ENCODE measurements at regions not wholly inside any gene's neighbourhood (a gene's known extent, or its start where the extent isn't known, plus 50 kb on each side); places are given as distances from the start of the nearest gene placed in this dataset.
"Not testable (repeated sequence)": the region's sequence is repeated elsewhere in the genome, so short reads cannot be mapped to it uniquely, and the experiment has no call there.

- no peak for DNase-seq
Measured at GRCh38 chr18:67132919-67133318, 383.6 kb downstream of the DSEL start.

DNA sequence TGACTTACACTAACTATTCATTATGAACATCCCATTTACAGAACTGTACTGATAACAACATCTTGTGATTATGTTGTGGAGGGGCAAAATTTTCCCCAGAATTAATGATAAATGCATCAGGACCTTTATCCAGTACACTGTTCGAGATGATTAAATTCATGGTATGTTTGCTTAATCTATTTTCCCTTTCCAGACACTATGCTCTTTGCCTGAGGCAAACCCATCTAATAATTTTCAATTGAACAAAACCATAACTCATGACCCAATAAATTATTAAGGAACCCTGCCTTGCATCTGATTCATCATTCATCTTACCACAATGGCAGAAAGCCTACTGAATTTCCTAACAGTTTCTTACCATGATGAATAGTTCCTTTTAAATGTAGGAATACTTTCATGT is 385.0 kb downstream of the DSEL start:
- DNase-seq, result no peak

DNA sequence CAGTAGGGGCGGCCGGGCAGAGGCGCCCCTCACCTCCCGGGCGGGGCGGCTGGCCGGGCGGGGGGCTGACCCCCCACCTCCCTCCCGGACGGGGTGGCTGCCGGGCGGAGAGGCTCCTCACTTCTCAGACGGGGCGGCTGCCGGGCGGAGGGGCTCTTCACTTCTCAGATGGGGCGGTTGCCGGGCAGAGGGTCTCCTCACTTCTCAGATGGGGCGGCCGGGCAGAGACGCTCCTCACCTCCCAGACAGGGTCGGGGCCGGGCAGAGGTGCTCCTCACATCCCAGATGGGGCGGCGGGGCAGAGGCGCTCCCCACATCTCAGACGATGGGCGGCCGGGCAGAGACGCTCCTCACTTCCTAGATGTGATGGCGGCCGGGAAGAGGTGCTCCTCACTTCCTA is 389.8 kb downstream of the DSEL start:
- DNase-seq, result not testable (repeated sequence)

GRCh38 chr18:67123901-67124300 is 392.6 kb downstream of the DSEL start:
- DNase-seq, result no peak

GRCh38 chr18:67117804-67118203 is 398.7 kb downstream of the DSEL start:
- DNase-seq, result no peak

DNA sequence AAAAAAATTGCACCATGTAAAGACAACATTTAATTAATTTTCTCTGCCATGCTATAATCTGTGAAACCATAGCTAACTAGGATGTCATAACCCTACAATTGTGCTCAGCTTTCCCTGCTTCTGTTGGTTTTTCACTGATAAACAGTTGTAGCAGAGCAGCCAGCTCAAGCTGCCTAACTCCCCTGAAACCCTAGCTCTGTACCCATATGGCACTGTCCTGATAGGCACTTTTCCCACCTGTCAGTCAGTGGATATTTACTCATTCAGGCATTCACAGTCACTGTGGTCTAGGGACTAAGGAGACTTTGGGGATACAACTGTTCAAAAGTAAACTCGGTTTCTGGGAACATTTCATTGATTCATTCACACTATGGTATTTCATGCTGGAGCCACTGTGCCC is 407.0 kb downstream of the DSEL start:
- no peak for DNase-seq

DNA sequence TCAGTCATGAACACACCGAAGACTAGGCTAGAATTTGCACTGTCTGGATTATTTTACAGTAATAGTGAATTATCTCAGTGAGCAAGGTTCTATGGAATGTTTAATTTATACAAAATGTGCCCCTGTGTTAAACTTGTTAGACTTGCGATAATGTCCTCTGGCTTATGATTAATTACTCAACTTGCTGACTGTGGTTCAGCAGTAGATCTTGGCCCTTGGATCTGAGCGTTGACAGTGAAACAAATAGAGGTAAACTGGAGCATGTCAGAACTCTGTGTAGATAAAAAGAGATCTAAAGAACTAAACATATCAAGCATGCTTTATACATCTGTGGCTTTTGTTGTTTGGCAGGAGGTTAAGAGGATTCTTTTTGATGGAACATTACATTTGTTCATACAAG is 407.6 kb downstream of the DSEL start:
- no peak for DNase-seq

DNA sequence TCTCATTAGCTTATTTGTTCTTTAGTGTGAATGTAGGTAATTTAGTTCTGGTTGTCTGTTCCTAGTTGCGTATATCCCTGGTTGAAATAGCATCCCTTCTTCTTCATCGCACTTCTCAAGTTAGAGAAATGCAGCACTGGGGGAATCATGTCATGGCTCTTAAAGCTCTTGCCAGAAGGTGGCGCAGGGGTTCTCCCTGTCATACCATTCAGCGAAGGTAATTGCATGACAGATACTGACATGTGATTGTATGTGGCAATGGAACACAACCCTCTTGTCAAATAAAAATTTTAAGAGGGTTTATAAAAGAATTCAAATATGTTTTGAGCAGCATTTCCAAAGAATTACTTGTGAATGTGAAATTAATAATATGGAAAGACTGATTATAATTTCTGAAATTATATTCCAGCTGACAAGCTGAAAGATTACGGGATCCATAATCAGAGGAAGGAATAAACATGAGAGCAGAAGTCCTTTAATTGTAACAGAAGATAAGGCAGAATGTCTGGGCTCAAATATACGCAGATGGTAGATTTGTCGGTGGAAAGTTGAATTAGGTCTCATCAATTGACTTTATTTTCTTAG is 411.7 kb downstream of the DSEL start:
- peak; percentile 30 for DNase-seq

DNA sequence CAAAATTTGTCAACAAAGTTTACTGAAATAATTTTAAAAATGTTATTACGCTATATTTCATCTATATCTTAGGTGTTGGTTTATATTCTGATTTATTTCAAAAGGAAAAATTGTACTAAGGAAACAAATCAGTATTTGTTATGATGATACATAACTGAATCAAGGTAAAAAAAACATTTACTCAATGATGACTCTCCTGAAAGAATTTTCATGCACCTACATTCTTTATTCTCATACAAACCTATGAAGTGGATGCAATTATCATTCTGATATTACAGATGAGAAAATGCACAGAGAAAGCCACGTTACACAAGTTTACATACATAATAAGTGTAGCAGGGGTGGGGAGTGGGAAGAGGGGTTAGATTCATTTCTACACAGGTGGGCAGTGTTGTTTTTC is 422.4 kb downstream of the DSEL start:
- DNase-seq, result no peak

DNA sequence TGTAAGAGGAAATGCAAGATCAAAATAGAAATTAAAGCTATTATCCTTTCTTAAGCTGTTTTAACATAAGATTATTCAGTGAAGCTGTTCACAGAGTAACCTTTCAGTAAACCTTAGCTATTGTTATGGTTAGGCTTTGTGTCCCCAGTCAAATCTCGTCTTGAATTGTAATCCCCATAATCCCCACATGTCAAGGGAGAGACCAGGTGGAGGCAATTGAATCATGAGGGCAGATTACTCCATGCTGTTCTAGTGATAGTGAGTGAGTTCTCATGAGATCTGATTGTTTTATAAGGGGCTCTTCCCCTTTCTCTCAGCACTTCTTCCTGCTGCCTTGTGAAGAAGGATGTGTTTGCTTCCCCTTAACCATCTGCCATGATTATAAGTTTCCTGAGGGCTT is 424.4 kb downstream of the DSEL start:
- no peak for DNase-seq

DNA sequence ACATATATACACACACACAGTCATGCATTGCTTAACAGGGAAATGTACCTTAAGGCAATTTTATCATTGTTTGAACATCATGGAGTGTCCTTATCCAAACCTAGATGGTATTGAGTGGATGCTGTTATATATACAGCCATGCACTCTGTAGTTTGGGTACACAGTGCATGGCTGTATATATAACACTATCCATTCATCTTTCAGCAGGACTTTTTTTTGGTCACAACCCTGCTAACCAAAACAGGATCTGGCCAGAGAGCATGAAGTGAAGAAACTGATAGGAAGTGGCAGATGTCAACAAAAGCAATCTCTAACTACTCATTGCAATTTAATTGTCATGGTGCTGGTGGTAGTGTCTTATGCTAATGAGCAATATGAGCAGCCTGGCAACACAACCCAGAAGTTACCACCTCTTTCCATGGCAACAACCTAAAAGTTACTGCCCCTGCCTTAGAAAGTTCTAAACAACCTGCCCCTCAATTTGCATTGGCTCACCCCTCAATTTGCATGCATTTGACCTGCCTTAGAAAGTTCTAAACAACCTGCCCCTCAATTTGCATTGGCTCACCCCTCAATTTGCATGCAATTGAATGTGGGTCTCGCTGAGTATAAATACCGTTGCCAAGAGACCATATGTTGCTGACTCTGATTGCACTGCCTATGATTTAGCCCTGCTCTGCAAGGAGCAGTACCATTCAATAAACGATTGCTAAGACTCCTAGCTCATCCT is 434.9 kb downstream of the DSEL start:
- no peak for DNase-seq

- no peak for DNase-seq
Measured at GRCh38 chr18:67080601-67081000, 435.9 kb downstream of the DSEL start.

DNA sequence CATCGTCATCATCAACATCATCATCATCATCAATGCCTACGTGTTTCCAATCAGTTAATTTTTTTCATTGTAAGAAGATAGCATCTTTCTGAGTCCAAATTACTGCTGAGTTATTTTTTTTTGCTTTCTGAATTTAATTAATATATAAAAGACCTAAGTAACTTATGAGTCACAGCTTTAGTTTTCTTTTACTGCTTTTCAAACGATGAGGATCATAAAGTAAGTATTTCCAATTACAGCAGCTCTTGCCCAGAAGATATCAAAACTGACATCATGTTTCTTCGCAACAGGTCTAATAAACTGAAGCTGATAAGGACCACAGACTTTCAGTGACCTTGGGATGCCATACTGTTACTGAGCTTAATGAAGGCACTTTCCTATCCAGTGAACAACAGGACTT is 442.2 kb downstream of the DSEL start:
- DNase-seq, result no peak

- DNase-seq, result no peak
Measured at GRCh38 chr18:67072791-67073190, 443.7 kb downstream of the DSEL start.

- DNase-seq, result no peak
Measured at GRCh38 chr18:67068608-67069007, 447.9 kb downstream of the DSEL start.

DNA sequence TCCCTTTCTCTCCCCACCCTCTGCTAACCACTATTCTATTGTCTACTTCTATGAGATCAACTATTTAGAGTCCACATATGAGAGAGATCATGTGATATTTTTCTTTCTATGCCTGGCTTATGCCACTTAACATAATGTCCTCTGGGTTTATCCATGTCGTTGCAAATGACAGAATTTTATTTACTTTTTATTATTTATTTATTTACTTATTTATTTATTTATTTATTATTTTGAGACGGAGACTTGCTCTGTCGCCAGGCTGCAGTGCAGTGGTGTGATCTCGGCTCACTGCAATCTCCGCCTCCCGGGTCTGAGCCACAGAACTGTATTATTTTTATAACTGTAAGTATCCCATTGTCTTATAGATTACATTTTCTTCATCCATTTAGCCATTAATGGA is 443.4 kb upstream of the CDH19 start:
- DNase-seq, result no peak

- DNase-seq, result no peak
Measured at GRCh38 chr18:67043276-67043675, 439.4 kb upstream of the CDH19 start.

GRCh38 chr18:67041334-67041733 is 437.4 kb upstream of the CDH19 start:
- DNase-seq, result no peak

GRCh38 chr18:67035026-67035425 is 431.1 kb upstream of the CDH19 start:
- no peak for DNase-seq

GRCh38 chr18:67023059-67023458 is 419.2 kb upstream of the CDH19 start:
- DNase-seq, result no peak

DNA sequence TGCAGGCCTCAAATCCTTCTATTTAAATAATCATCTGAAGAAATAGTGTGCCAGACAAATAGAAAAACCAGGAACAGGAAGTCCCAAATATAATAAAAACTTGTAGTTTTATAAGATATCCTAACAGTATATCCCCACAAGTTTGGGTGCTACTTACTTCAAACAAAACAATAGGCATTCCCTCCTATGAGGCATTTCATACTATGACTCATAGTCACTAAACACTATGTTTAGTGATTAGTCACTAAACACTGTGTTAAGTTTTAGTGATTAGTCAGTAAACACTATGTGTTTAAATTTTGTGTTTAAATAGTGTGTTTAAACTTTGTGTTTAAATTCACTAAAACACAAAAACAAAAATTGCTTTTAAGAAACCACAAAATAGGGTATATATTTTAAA is 407.0 kb upstream of the CDH19 start:
- DNase-seq, result no peak

DNA sequence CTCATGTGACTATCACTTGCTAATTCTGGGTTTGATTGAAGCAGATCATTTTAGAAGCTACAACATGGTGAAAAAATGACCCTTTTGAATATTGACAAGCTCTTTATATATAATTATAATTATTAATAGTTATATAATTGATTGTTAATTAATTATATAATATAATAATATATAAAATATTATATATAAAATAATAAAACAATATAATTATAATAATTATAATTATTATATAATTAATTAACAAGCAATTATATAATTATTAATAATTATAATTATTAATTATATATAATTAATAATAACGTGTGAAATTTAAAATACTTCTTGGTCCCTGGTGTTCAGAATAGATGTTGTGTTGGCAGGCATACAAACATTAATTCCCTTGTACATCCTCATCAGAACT is 404.1 kb upstream of the CDH19 start:
- no peak for DNase-seq

DNA sequence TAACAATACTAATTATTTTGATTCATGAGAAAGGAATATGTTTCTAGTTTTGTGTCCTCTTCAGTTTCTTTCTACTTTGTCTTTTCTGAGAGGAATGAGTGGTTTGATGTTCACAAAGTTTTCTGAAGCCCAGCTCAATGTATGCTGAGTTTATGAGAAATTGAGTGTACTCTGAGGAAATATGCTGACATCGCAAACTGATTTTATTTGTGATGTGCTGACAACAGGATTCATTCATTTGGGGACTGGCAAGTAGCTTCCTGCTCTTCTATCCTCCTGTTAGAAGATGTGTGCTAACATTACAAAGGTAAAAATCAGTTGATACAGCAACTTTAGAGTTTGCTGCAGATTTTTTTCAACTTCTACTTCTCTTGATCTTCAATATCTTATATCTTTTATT is 403.2 kb upstream of the CDH19 start:
- DNase-seq, result no peak

GRCh38 chr18:67001052-67001451 is 397.2 kb upstream of the CDH19 start:
- peak; percentile 1 for DNase-seq

GRCh38 chr18:66999003-66999402 is 395.1 kb upstream of the CDH19 start:
- no peak for DNase-seq

Data from hindlimb muscle (tissue), 1 donor.